Activated CD4-positive, alpha-beta T cell treated with anti-CD3 and anti-CD28 coated beads, Interleukin-2, amount 10 ng/mL, durations not matched to agents 24 days and 14 days (primary cell): ENCODE measurements at regions not wholly inside any gene's neighbourhood (a gene's known extent, or its start where the extent isn't known, plus 50 kb on each side); places are given as distances from the start of the nearest gene placed in this dataset.
"Not testable (repeated sequence)": the region's sequence is repeated elsewhere in the genome, so short reads cannot be mapped to it uniquely, and the experiment has no call there.

Experiments used
- DNase-seq: peaks from one replicate; pipeline ENCODE4 v3.0.0; 2022
- H3K27ac Mint-ChIP-seq: one replicate; pipeline ENCODE4 v1.8.0; 2022; ENCODE audit warnings: mild to moderate bottlenecking, mixed read lengths
- H3K27me3 Mint-ChIP-seq: one replicate; pipeline ENCODE4 v1.8.0; 2022; ENCODE audit warnings: mixed read lengths
- H3K36me3 Mint-ChIP-seq: one replicate; pipeline ENCODE4 v1.8.0; 2022; ENCODE audit warnings: low read depth, mild to moderate bottlenecking, mixed read lengths
- H3K4me1 Mint-ChIP-seq: one replicate; pipeline ENCODE4 v1.8.0; 2021; ENCODE audit warnings: mixed read lengths
- H3K4me3 Mint-ChIP-seq: one replicate; pipeline ENCODE4 v1.8.0; 2022; ENCODE audit warnings: mild to moderate bottlenecking, moderate library complexity, mixed read lengths
- H3K9me3 Mint-ChIP-seq: one replicate; pipeline ENCODE4 v1.8.0; 2021; ENCODE audit warnings: mixed read lengths
- intact Hi-C: fragments of 100-400 bp; cut with micrococcal nuclease; formaldehyde crosslinking; loops from one replicate; pipeline ENCODE4 v1.15.1; 2023

DNA sequence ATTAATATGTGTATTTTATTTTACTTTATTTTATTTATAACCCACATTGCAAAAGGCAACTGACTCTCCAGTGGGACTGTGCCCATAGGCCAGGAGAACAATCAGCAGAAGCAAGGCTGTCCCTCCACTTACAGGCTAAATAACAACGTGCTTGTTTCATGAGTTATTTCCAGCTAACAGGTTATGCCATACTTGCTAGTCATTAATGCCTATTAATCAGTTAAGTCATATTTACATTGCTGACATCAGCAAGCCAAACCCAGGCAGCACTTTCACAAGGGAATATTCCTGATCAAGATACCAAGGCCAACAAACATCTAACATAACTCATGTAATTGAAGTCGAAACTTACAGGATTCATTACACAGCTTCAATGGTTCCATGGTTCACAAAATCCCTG lies 92.1 kb downstream of the EN1 start:
- no peak for DNase-seq
- intact Hi-C loops: no loop called here
- peaks cover 3% of the 10 kb centered on the region for H3K27me3 Mint-ChIP-seq
- no peaks in the 10 kb centered on the region for H3K9me3 Mint-ChIP-seq
- H3K4me3 Mint-ChIP-seq: no peak overlapping the region
- no peak overlapping the region for H3K27ac Mint-ChIP-seq
- H3K4me1 Mint-ChIP-seq: no peaks in the 10 kb centered on the region
- H3K36me3 Mint-ChIP-seq: no peaks in the 10 kb centered on the region

DNA sequence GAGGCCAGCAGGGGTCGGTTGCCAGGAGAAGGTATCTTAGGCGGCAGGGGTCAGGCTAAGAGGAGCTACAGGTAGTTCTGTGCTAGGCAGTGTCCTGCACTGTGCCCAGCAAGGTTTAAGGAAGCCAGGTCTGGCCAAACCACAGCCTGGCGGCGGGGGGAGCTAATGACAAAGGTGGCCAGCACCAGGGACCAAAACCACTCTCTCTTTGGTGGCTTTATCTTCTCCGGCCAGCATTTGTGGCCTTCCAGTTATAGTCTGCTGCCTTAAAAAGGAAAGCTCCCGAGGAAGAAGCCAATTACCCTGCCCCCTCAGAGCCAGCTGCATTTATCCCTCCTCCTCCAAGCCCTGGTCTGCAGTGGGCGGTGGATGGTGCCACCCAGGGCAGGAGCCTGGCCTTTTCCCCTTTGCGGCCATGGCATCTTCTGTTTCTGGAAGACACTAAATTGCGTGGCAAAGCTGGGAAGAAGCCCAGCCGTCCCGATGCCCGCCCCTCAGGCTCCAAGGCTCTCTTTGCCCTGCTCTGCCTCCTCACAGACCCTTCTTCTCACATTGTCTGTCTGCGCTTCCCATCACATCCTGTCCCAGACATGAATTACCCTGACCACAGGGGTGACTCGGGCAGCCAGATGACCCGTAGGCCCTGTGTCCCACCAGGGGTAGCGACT lies 94.6 kb downstream of the EN1 start:
- H3K27ac Mint-ChIP-seq: no peak overlapping the region
- H3K4me3 Mint-ChIP-seq: no peak overlapping the region
- no peaks in the 10 kb centered on the region for H3K9me3 Mint-ChIP-seq
- no peak for DNase-seq
- H3K36me3 Mint-ChIP-seq: no peaks in the 10 kb centered on the region
- intact Hi-C loops: no loop called here
- no peaks in the 10 kb centered on the region for H3K4me1 Mint-ChIP-seq
- no peaks in the 10 kb centered on the region for H3K27me3 Mint-ChIP-seq

GRCh38 chr2:118750959-118751565 lies 96.4 kb downstream of the EN1 start:
- Mint-ChIP-seq H3K27me3 (no peaks in the 10 kb centered on the region), H3K27ac (no peak overlapping the region), H3K4me1 (no peaks in the 10 kb centered on the region), H3K9me3 (no peaks in the 10 kb centered on the region), H3K4me3 (no peak overlapping the region), H3K36me3 (no peaks in the 10 kb centered on the region)
- intact Hi-C loops: no loop called here
- no peak for DNase-seq

DNA sequence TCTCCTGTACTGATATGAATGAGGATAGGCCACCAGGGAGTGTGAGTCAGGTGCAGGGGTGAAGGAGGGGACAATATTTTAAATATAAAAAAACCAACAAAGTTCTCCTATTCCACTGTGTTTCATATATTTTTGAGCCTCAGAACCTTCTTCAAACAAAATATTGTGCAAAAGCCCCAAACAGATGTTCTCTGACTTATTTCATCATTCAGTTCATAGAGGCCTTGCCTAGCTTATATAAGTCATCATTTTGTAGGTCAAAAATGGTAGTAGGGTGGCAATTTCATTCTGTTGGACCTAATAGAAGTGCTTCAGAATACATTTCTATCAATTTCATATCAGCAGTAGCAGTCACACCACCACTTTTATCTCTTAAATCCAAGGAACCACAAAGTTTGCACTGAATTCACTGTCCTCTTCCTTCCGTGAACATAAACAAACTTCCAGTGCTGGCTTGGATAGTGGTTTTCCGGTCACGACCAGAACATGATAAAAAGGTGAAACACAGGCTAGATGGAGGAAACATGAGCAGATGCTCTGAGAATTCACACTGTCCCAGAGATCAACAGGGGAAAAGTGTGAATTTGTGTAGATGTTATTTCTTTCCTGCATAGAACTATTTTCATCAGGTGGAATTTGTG lies 99.1 kb downstream of the EN1 start:
- no peak overlapping the region for H3K4me3 Mint-ChIP-seq
- DNase-seq: no peak
- peaks cover 13% of the 10 kb centered on the region for H3K9me3 Mint-ChIP-seq
- H3K27ac Mint-ChIP-seq: no peak overlapping the region
- H3K4me1 Mint-ChIP-seq: no peaks in the 10 kb centered on the region
- H3K27me3 Mint-ChIP-seq: no peaks in the 10 kb centered on the region
- intact Hi-C loops: no loop called here
- no peaks in the 10 kb centered on the region for H3K36me3 Mint-ChIP-seq

DNA sequence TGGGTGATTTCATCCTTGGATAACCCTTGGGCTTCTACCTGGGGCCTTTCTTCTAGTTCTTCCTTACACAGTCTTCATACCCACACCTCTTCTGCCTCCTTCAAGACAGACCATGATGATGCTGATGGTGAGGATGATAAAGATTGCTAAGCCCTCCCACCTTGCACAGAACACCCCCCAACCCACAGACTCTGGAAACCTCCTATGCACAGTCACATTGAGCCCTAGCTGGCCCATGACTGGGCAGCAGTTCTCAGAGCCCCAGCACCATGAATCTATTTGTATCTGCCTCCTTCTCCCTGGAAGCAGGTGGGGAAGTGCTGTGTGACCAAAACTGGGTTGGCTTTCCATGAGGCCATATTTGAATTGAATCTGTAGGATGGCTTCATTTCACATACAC lies 99.8 kb downstream of the EN1 start:
- H3K36me3 Mint-ChIP-seq: no peaks in the 10 kb centered on the region
- no peaks in the 10 kb centered on the region for H3K27me3 Mint-ChIP-seq
- H3K27ac Mint-ChIP-seq: no peak overlapping the region
- DNase-seq: no peak
- peaks cover 13% of the 10 kb centered on the region for H3K9me3 Mint-ChIP-seq
- H3K4me3 Mint-ChIP-seq: no peak overlapping the region
- intact Hi-C loops: no loop called here
- H3K4me1 Mint-ChIP-seq: no peaks in the 10 kb centered on the region

DNA sequence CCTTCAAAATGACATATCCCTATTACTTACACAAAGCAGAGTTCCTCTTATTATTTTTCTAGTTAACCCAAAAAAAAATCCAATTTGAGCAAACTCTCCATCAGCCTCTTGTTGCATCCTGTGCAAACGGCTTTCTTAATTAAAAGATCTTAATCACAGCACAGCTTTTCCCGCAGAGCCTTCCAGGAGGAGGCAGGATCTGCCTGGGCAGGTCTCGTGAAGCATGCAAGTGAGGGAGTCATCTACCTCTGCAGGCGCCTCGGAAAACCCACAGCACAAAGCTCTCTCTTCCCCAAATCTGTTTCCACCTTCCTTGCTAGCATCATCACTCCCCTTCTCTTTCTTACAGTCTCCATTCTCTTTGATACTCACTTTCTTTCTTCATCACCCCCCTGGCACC lies 100.4 kb downstream of the EN1 start:
- Mint-ChIP-seq H3K9me3 (peaks cover 13% of the 10 kb centered on the region), H3K27ac (no peak overlapping the region)

DNA sequence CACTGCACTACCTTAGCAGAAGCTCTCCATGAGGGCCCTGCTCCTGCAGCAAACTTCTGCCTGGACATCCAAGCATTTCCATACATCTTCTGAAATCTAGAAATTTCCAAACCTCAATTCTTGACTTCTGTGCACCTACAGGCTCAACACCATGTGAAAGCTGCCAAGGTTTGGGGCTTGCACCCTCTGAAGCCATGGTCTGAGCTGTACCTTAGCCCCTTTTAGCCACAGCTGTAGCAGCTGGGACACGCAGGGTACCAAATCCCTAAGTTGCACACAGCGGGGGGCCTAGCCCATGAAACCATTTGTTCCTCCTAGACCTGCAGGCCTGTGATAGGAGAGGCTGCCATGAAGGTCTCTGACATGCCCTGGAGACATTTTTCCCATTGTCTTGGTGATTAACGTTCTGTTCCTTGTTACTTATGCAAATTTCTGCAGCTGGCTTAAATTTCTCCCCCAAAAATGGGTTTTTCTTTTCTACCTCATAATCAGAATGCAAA lies 102.7 kb downstream of the EN1 start:
- H3K36me3 Mint-ChIP-seq, intact Hi-C loops, DNase-seq, H3K4me1 Mint-ChIP-seq, H3K27me3 Mint-ChIP-seq, H3K4me3 Mint-ChIP-seq, H3K27ac Mint-ChIP-seq: not testable (repeated sequence)
- peaks cover 13% of the 10 kb centered on the region for H3K9me3 Mint-ChIP-seq

More for the DNA sequence above, 100.4 kb downstream of the EN1 start:
- DNase-seq: no peak
- H3K27me3 Mint-ChIP-seq: no peaks in the 10 kb centered on the region
- no peaks in the 10 kb centered on the region for H3K36me3 Mint-ChIP-seq
- H3K4me1 Mint-ChIP-seq: no peaks in the 10 kb centered on the region
- intact Hi-C loops: no loop called here
- no peak overlapping the region for H3K4me3 Mint-ChIP-seq

GRCh38 chr2:118738524-118739308 lies 108.7 kb downstream of the EN1 start:
- no peak overlapping the region for H3K27ac Mint-ChIP-seq
- no peak for DNase-seq

GRCh38 chr2:118738106-118738505 lies 109.3 kb downstream of the EN1 start:
- intact Hi-C loops: no loop called here

More at GRCh38 chr2:118738524-118739308, 108.7 kb downstream of the EN1 start:
- H3K9me3 Mint-ChIP-seq: peaks cover 2% of the 10 kb centered on the region
- intact Hi-C loops: no loop called here
- no peaks in the 10 kb centered on the region for H3K27me3 Mint-ChIP-seq
- no peaks in the 10 kb centered on the region for H3K36me3 Mint-ChIP-seq
- H3K4me3 Mint-ChIP-seq: no peak overlapping the region
- no peaks in the 10 kb centered on the region for H3K4me1 Mint-ChIP-seq

DNA sequence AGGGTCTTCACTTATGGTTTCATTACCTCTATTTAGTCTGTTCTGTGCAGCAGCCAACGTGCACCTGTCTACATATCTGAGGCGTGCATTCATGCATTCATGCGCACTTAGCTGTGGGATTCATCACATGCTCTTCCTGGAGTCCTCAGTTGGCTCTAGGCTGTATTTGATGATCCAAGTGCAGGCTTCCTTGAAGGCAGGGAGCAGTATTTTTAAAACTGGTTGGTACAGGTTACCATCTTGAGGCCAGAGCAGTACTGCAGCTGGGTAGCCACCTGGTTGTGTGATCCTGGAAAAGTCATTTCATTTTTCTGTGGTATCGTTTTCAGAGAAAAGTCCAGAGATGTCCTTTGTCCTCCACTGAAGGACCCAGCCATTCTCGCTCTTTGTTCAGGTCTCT lies 109.8 kb downstream of the EN1 start:
- H3K4me1 Mint-ChIP-seq: no peaks in the 10 kb centered on the region
- H3K27ac Mint-ChIP-seq: no peak overlapping the region
- DNase-seq: no peak
- no peak overlapping the region for H3K4me3 Mint-ChIP-seq
- H3K36me3 Mint-ChIP-seq: no peaks in the 10 kb centered on the region
- H3K27me3 Mint-ChIP-seq: no peaks in the 10 kb centered on the region
- no peaks in the 10 kb centered on the region for H3K9me3 Mint-ChIP-seq
- intact Hi-C loops: no loop called here

More at GRCh38 chr2:118738106-118738505, 109.3 kb downstream of the EN1 start:
- H3K36me3 Mint-ChIP-seq: no peaks in the 10 kb centered on the region
- no peak overlapping the region for H3K27ac Mint-ChIP-seq
- no peaks in the 10 kb centered on the region for H3K9me3 Mint-ChIP-seq
- no peaks in the 10 kb centered on the region for H3K4me1 Mint-ChIP-seq
- no peak overlapping the region for H3K4me3 Mint-ChIP-seq
- no peaks in the 10 kb centered on the region for H3K27me3 Mint-ChIP-seq
- no peak for DNase-seq

- no peak for DNase-seq
- no peaks in the 10 kb centered on the region for H3K9me3 Mint-ChIP-seq
- no peak overlapping the region for H3K27ac Mint-ChIP-seq
- H3K4me3 Mint-ChIP-seq: no peak overlapping the region
- intact Hi-C loops: no loop called here
- no peaks in the 10 kb centered on the region for H3K27me3 Mint-ChIP-seq
- no peaks in the 10 kb centered on the region for H3K4me1 Mint-ChIP-seq
- no peaks in the 10 kb centered on the region for H3K36me3 Mint-ChIP-seq
Observed at GRCh38 chr2:118732432-118732831, 115.0 kb downstream of the EN1 start.

GRCh38 chr2:118731413-118731812 lies 116.0 kb downstream of the EN1 start:
- no peak overlapping the region for H3K27ac Mint-ChIP-seq
- no peaks in the 10 kb centered on the region for H3K9me3 Mint-ChIP-seq
- H3K4me1 Mint-ChIP-seq: no peaks in the 10 kb centered on the region
- no peak overlapping the region for H3K4me3 Mint-ChIP-seq
- no peaks in the 10 kb centered on the region for H3K27me3 Mint-ChIP-seq
- intact Hi-C loops: no loop called here
- H3K36me3 Mint-ChIP-seq: no peaks in the 10 kb centered on the region
- DNase-seq: no peak

DNA sequence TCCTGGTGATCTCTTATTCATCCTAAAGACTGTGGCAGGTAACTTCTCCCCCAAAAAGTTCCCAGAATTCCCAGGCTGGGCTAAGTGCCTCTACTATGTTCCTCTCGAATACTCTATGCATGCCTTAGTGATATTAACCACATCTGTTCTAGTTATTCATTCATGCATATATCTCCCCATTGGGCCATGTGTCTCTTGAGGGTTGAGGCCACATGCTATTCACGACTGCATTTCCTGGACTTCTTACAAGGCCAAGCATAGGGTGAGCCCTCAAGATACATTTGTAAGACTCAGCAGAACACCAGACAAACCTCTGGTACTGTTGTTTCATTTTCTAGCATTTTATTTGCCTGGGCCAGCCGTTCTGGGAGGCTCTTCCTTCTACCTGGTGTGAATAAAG lies 117.0 kb downstream of the EN1 start:
- no peak for DNase-seq
- Mint-ChIP-seq H3K27ac (no peak overlapping the region), H3K4me3 (no peak overlapping the region), H3K4me1 (no peaks in the 10 kb centered on the region), H3K27me3 (no peaks in the 10 kb centered on the region), H3K36me3 (no peaks in the 10 kb centered on the region), H3K9me3 (no peaks in the 10 kb centered on the region)
- intact Hi-C loops: no loop called here

- H3K27me3 Mint-ChIP-seq: no peaks in the 10 kb centered on the region
- H3K36me3 Mint-ChIP-seq: no peaks in the 10 kb centered on the region
- H3K4me1 Mint-ChIP-seq: no peaks in the 10 kb centered on the region
- H3K4me3 Mint-ChIP-seq: no peak overlapping the region
- no peak for DNase-seq
- intact Hi-C loops: no loop called here
- H3K27ac Mint-ChIP-seq: no peak overlapping the region
- H3K9me3 Mint-ChIP-seq: no peaks in the 10 kb centered on the region
Observed at GRCh38 chr2:118729760-118730159, 117.7 kb downstream of the EN1 start.
